HK-2 (cell line): ENCODE measurements at regions not wholly inside any gene's neighbourhood (a gene's known extent, or its start where the extent isn't known, plus 50 kb on each side); places are given as distances from the start of the nearest gene placed in this dataset.

Source experiments
- DNase-seq: peaks from one replicate; pipeline ENCODE4 v3.0.0-alpha.2; 2018; ENCODE audit not compliant: unreplicated experiment

DNA sequence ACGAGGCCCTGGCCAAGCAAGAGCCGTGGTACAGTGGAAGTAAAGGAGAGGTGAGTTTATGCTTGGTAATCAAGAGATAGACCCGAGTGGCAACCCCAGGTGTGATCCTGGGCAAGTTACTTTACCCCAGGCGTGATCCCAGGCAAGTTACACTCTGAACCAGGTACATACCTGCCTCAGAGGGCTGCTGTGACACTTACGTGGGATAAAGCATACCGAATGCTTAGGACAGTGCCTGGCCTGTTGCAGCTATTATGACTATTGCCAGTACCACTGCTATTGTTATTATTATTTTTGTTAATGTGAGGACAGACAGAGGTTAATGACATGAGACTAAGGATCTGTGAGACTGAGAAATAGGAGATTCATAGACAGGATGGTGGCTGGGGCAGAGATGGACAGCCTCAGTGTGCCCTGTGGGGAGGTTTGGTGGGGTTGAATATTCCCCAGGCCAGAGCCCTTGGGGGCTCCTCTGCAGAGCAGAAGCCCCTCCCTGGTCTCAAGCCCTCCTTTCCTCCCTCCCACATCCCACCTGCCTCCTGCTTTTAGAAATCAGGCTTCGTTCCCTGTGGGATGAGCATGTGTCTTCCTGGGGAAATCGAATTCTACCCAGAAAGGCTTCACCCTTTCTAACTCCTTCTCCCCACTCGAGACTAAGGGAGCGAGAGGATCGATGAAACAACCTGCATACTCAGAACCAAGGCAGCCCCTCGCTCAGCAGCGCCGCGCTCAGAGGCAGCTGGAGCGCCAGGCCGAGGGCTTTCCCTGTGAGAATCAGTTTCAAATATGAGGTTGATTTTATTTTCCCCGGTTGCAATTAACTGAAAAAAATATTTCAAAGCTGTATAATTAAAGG, 62.0 kb upstream of the SIX3 start:
- no peak for DNase-seq

GRCh38 chr2:44880125-44880483, 61.4 kb upstream of the SIX3 start:
- DNase-seq = no peak

DNA sequence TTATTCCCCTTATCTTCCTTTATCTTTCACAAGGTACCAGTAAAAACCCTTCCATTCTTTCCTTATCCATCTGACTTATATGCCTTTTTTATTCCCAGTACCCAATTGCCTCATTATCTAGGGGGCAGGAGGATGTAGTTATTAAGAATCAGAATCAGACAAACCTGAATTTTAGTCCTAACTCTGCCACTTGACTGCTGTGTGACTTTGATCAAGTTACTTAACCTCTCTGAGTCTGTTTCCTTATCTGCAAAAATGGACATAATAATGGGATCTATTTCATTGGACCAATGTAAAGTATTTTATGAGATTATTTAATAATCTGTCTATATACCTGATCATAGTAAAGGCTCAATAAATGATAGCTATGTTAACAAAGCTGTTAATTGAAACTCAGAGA, 59.6 kb upstream of the SIX3 start:
- no peak for DNase-seq

- DNase-seq = no peak
These were observed 58.1 kb upstream of the SIX3 start for GRCh38 chr2:44883356-44883755.

DNA sequence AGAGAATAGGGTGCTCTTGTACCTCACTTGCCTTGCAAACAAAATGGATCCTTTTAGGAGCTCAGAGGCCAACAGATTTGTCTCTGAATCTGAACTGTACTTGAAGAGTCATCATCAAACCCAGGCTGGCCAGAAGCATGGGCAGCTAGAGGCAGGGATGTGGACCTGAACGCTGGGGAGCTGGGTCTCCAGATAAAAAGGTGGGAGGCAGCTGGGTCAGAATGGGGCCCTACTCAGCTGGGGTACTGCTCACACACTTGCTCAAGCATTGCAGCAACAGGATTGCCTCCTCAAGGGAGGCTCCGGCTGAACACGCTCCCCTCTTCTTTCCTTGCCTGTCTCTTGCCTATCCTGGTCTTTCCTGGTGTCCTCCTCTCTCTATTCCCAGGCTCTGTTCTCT, 57.3 kb upstream of the SIX3 start:
- DNase-seq = no peak

- no peak for DNase-seq
These were observed 56.8 kb upstream of the SIX3 start for GRCh38 chr2:44884677-44885076.

GRCh38 chr2:44886414-44886813, 55.1 kb upstream of the SIX3 start:
- no peak for DNase-seq

DNA sequence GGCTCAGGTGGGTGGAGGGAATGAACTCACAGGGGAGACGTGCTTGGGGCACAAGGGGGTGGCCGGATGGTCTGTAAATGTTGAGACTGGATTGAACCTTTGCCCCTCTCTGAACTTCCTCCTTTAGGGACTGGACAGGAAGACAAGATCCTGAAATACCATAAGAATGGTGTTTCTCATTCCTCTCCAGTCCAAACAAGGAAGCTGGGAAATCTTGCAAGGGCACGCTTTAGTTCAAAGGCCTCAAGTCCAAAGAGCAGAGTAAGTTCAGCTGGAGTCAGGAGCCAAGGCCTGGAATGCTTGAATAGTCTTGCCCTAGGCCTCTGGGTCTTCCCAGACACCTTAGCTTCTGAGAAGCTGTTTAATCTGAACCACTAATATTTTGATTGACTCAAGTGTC, 52.4 kb upstream of the SIX3 start:
- DNase-seq = no peak
